SU-DHL-6 (cell line): ENCODE measurements at regions not wholly inside any gene's neighbourhood (a gene's known extent, or its start where the extent isn't known, plus 50 kb on each side); places are given as distances from the start of the nearest gene placed in this dataset.

ENCODE experiments used
- EZH2phosphoT487 ChIP-seq: fragments of 200-600 bp; sonication (generic), shearing (Covaris generic); conservative IDR thresholded peaks from 2 replicates; pipeline ENCODE4 v1.6.1; 2018; ENCODE audit warnings: mild to moderate bottlenecking, antibody characterized with exemption, low read length, moderate library complexity, mixed read lengths
- TF ChIP-seq, protein P1 (sequence below): fragments of 200-600 bp; sonication (generic); IDR thresholded peaks from one replicate; pipeline ENCODE4 v1.5.1; 2017; ENCODE audit warnings: antibody characterized with exemption, mild to moderate bottlenecking, low read length, moderate library complexity; ENCODE audit not compliant: insufficient read depth, poor library complexity, severe bottlenecking

DNA sequence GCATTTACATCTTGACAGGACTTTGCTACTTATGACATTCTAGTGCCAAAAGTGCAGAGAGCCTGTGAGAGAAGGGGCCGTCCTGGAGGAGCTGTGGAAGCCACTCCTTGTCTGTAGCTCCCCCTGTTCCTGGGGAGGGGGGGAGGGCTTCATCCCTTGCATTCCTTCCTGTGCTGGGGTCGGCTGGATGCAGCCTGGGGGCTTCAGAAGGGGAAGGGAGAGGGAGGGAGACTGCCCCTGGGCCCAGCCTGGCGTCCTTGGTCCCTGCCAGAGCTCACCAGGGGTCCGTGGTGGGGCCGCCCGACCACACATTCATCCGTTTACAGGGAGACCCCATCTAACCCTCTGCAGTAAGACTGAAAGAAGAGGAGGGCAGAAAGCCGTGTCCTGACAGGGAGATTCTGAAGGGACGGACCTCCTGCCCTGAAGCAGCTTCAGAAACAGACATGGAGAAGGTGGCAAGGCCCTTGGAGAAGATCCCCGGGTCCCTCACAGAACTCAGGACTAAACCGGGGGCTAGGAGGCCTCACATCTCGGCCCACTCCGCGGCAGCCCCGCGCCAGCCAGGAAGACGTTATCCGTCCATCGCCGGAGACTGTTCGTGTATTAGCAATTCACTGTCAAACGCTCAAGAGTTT is 258.3 kb upstream of the SALL3 start:
- TF ChIP-seq, protein P1, sequence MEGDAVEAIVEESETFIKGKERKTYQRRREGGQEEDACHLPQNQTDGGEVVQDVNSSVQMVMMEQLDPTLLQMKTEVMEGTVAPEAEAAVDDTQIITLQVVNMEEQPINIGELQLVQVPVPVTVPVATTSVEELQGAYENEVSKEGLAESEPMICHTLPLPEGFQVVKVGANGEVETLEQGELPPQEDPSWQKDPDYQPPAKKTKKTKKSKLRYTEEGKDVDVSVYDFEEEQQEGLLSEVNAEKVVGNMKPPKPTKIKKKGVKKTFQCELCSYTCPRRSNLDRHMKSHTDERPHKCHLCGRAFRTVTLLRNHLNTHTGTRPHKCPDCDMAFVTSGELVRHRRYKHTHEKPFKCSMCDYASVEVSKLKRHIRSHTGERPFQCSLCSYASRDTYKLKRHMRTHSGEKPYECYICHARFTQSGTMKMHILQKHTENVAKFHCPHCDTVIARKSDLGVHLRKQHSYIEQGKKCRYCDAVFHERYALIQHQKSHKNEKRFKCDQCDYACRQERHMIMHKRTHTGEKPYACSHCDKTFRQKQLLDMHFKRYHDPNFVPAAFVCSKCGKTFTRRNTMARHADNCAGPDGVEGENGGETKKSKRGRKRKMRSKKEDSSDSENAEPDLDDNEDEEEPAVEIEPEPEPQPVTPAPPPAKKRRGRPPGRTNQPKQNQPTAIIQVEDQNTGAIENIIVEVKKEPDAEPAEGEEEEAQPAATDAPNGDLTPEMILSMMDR: no peak
- TF ChIP-seq EZH2phosphoT487: no peak
